H9 (cell line): ENCODE measurements at regions not wholly inside any gene's neighbourhood (a gene's known extent, or its start where the extent isn't known, plus 50 kb on each side); places are given as distances from the start of the nearest gene placed in this dataset.

Source experiments
- DNase-seq: peaks from one replicate; pipeline ENCODE4 v3.0.0-alpha.2; 2017
- H2AFZ ChIP-seq: one replicate; pipeline ENCODE4 v1.6.1; 2013; ENCODE audit warnings: mild to moderate bottlenecking, low read length, control low read depth, moderate library complexity
- H2AK5ac ChIP-seq: 2 replicates; pipeline ENCODE4 v1.6.1; 2013; ENCODE audit warnings: low read length, control low read depth, mixed read lengths; ENCODE audit not compliant: insufficient read length
- H2BK120ac ChIP-seq: one replicate; pipeline ENCODE4 v1.6.1; 2013; ENCODE audit warnings: low read depth, mild to moderate bottlenecking, low read length, control low read depth, inconsistent platforms; ENCODE audit not compliant: poor library complexity, severe bottlenecking
- H2BK12ac ChIP-seq: 2 replicates; pipeline ENCODE4 v1.6.1; 2013; ENCODE audit warnings: low read length, control low read depth, mixed read lengths, low read depth; ENCODE audit not compliant: insufficient read length
- H2BK15ac ChIP-seq: 2 replicates; pipeline ENCODE4 v1.6.1; 2013; ENCODE audit warnings: low read depth, low read length, control low read depth
- H2BK20ac ChIP-seq: one replicate; pipeline ENCODE4 v1.6.1; 2013; ENCODE audit warnings: low read depth, mild to moderate bottlenecking, low read length, control low read depth, inconsistent platforms; ENCODE audit not compliant: poor library complexity, severe bottlenecking
- H2BK5ac ChIP-seq: 2 replicates; pipeline ENCODE4 v1.6.1; 2013; ENCODE audit warnings: low read length, control low read depth, mixed read lengths; ENCODE audit not compliant: insufficient read length
- H3K14ac ChIP-seq: 2 replicates; pipeline ENCODE4 v1.6.1; 2013; ENCODE audit warnings: low read length, control low read depth; ENCODE audit not compliant: insufficient read depth
- H3K18ac ChIP-seq: 2 replicates; pipeline ENCODE4 v1.6.1; 2013; ENCODE audit warnings: low read depth, mild to moderate bottlenecking, mixed read lengths, low read length, control low read depth; ENCODE audit not compliant: insufficient read length
- H3K23ac ChIP-seq: 2 replicates; pipeline ENCODE4 v1.6.1; 2013; ENCODE audit warnings: low read length, control low read depth, mixed read lengths, low read depth; ENCODE audit not compliant: insufficient read length
- H3K23me2 ChIP-seq: 2 replicates; pipeline ENCODE4 v1.6.1; 2013; ENCODE audit warnings: low read depth, mild to moderate bottlenecking, mixed read lengths, low read length, control low read depth; ENCODE audit not compliant: insufficient read length, poor library complexity, severe bottlenecking
- H3K27ac ChIP-seq: 2 replicates; pipeline ENCODE4 v1.5.1; 2013; ENCODE audit warnings: low read length, control low read depth, mixed read lengths, low read depth; ENCODE audit not compliant: insufficient read length
- H3K27me3 ChIP-seq: 2 replicates; pipeline ENCODE4 v1.6.1; 2013; ENCODE audit warnings: low read length, control low read depth, inconsistent platforms; ENCODE audit not compliant: insufficient read depth
- H3K4ac ChIP-seq: 2 replicates; pipeline ENCODE4 v1.6.1; 2013; ENCODE audit warnings: low read depth, mild to moderate bottlenecking, control low read depth, inconsistent platforms, low read length, moderate library complexity
- H3K4me1 ChIP-seq: 2 replicates; pipeline ENCODE4 v1.6.1; 2013; ENCODE audit warnings: low read length, control low read depth, inconsistent platforms; ENCODE audit not compliant: insufficient read depth
- H3K4me2 ChIP-seq: 2 replicates; pipeline ENCODE4 v1.6.1; 2013; ENCODE audit warnings: low read length, control low read depth, mixed read lengths; ENCODE audit not compliant: insufficient read length, insufficient read depth
- H3K56ac ChIP-seq: 2 replicates; pipeline ENCODE4 v1.6.1; 2013; ENCODE audit warnings: low read depth, mild to moderate bottlenecking, mixed read lengths, low read length, control low read depth; ENCODE audit not compliant: insufficient read length
- H3K79me1 ChIP-seq: 2 replicates; pipeline ENCODE4 v1.6.1; 2013; ENCODE audit warnings: low read depth, mild to moderate bottlenecking, moderate library complexity, low read length, control low read depth, inconsistent platforms; ENCODE audit not compliant: insufficient read depth, poor library complexity, severe bottlenecking
- H3K79me2 ChIP-seq: 2 replicates; pipeline ENCODE4 v1.6.1; 2013; ENCODE audit warnings: low read length, control low read depth, inconsistent platforms; ENCODE audit not compliant: insufficient read depth
- H3K9ac ChIP-seq: 2 replicates; pipeline ENCODE4 v1.6.1; 2013; ENCODE audit warnings: low read length, control low read depth, mixed read lengths; ENCODE audit not compliant: insufficient read length; ENCODE audit errors: extremely low read depth
- H3K9me3 ChIP-seq: one replicate; pipeline ENCODE4 v1.6.1; 2013; ENCODE audit warnings: low read depth, low read length, inconsistent platforms; ENCODE audit not compliant: control insufficient read depth
- H3T11ph ChIP-seq: one replicate; pipeline ENCODE4 v1.6.1; 2013; ENCODE audit warnings: mild to moderate bottlenecking, low read length, control low read depth, inconsistent platforms
- H4K20me1 ChIP-seq: one replicate; pipeline ENCODE4 v1.6.1; 2013; ENCODE audit not compliant: control insufficient read depth, insufficient read length, insufficient read depth
- H4K5ac ChIP-seq: 2 replicates; pipeline ENCODE4 v1.6.1; 2013; ENCODE audit warnings: low read depth, mild to moderate bottlenecking, mixed read lengths, low read length, control low read depth; ENCODE audit not compliant: insufficient read length
- H4K8ac ChIP-seq: replicated peaks from 2 replicates; pipeline ENCODE4 v1.6.1; 2013; ENCODE audit warnings: low read length, control low read depth, mixed read lengths, low read depth; ENCODE audit not compliant: insufficient read length
- H4K91ac ChIP-seq: 2 replicates; pipeline ENCODE4 v1.6.1; 2013; ENCODE audit warnings: low read depth, mild to moderate bottlenecking, moderate library complexity, mixed read lengths, low read length, control low read depth; ENCODE audit not compliant: insufficient read length
- H3K27ac Mint-ChIP-seq, 3 experiments: 2 replicates in 2 of 3; 3 replicates in 1 of 3; pipeline ENCODE4 v1.8.0; 2020 to 2021; ENCODE audit warnings: mixed read lengths in 3 of 3, mild to moderate bottlenecking in 1 of 3, moderate library complexity in 1 of 3
- H3K27me3 Mint-ChIP-seq: 2 replicates; pipeline ENCODE4 v1.8.0; 2021; ENCODE audit warnings: low read depth, mild to moderate bottlenecking, moderate library complexity, mixed read lengths
- H3K36me3 Mint-ChIP-seq, 3 experiments: 2 replicates in 2 of 3; 3 replicates in 1 of 3; pipeline ENCODE4 v1.8.0; 2020 to 2021; ENCODE audit warnings: low read depth in 3 of 3, mixed read lengths in 3 of 3; ENCODE audit not compliant: insufficient read depth in 1 of 3
- H3K4me1 Mint-ChIP-seq, 2 experiments: 2 replicates each; pipeline ENCODE4 v1.8.0; 2020; ENCODE audit warnings: mixed read lengths in 2 of 2
- H3K4me3 Mint-ChIP-seq, 2 experiments: 2 replicates in 1 of 2; 3 replicates in 1 of 2; pipeline ENCODE4 v1.8.0; 2020 to 2021; ENCODE audit warnings: mild to moderate bottlenecking in 2 of 2, mixed read lengths in 2 of 2, moderate library complexity in 1 of 2
- H3K9me3 Mint-ChIP-seq, 2 experiments: 2 replicates in 1 of 2; 3 replicates in 1 of 2; pipeline ENCODE4 v1.8.0; 2020; ENCODE audit warnings: mild to moderate bottlenecking in 2 of 2, mixed read lengths in 2 of 2, moderate library complexity in 1 of 2
- CTCF ChIP-seq: fragments of 200-600 bp; sonication (generic); conservative IDR thresholded peaks from 3 replicates; pipeline ENCODE4 v1.8.0; 2021; ENCODE audit warnings: antibody characterized with exemption, mild to moderate bottlenecking
- WGBS: extraction: QIAGEN DNeasy Blood & Tissue Kit; methylation state at CpG from one replicate; pipeline ENCODE4 v1.1.7; 2013; ENCODE audit warnings: missing lambda C conversion rate, low lambda C conversion rate, mixed read lengths; ENCODE audit not compliant: insufficient read length; ENCODE audit errors: extremely low coverage; 5-methylcytosine and 5-hydroxymethylcytosine counted together

- H3K23ac ChIP-seq = no peak overlapping the region
- H3K14ac ChIP-seq = no peak overlapping the region
- no peak overlapping the region for H3T11ph ChIP-seq
- no peak overlapping the region for H3K27ac ChIP-seq
- Mint-ChIP-seq H3K4me3 (no peak overlapping the region), H3K27me3 (peaks cover 3% of the 10 kb centered on the region; the same call in 1 of the 2 replicates), H3K4me1 (no peaks in the 10 kb centered on the region), H3K27ac (no peak overlapping the region), H3K36me3 (no peaks in the 10 kb centered on the region), H3K9me3 (peaks cover 0 to 3% of the 10 kb centered on the region in 2 experiments; a peak in 1 of 5 replicates)
- no peak overlapping the region for H4K5ac ChIP-seq
- no peak overlapping the region for H3K9ac ChIP-seq
- no peaks in the 10 kb centered on the region for H3K4me1 ChIP-seq
- H3K56ac ChIP-seq = no peak overlapping the region
- H3K27me3 ChIP-seq = no peaks in the 10 kb centered on the region
- no peak overlapping the region for H2BK5ac ChIP-seq
- no peak overlapping the region for H2BK20ac ChIP-seq
- no CpG with 5 or more reads among the region's 6 CpGs for WGBS
- TF ChIP-seq CTCF = no peak
- no peak overlapping the region for H3K18ac ChIP-seq
- no peaks in the 10 kb centered on the region for H3K9me3 ChIP-seq
- no peaks in the 10 kb centered on the region for H3K79me1 ChIP-seq
- no peaks in the 10 kb centered on the region for H4K20me1 ChIP-seq
- no peak overlapping the region for H2BK120ac ChIP-seq
- H3K23me2 ChIP-seq = no peaks in the 10 kb centered on the region
- H3K79me2 ChIP-seq = no peaks in the 10 kb centered on the region
- no peak for DNase-seq
- H4K8ac ChIP-seq = no peak overlapping the region
- no peak overlapping the region for H2AK5ac ChIP-seq
- H3K4ac ChIP-seq = no peak overlapping the region
- H2BK15ac ChIP-seq = no peak overlapping the region
- no peak overlapping the region for H2AFZ ChIP-seq
- H2BK12ac ChIP-seq = no peak overlapping the region
- H3K4me2 ChIP-seq = no peak overlapping the region
- no peak overlapping the region for H4K91ac ChIP-seq
Measured at GRCh38 chr4:81314196-81314896, 99.3 kb upstream of the PRKG2 start.
